ENCODE measurements at regions not wholly inside any gene's neighbourhood (a gene's known extent, or its start where the extent isn't known, plus 50 kb on each side); places are given as distances from the start of the nearest gene placed in this dataset.

GRCh38 chr4:34466411-34466810, 1777.9 kb downstream of the ARAP2 start:
- Histone ChIP-seq H3K4me3 (no peak overlapping the region), H3K27ac (no peak overlapping the region), H3K36me3 (replicated peaks in 1 of 2) (no peaks in the 10 kb centered on the region), H3K4me1 (replicated peaks in 1 of 2) (no peaks in the 10 kb centered on the region), H3K27me3 (no peaks in the 10 kb centered on the region), H3K9me3 (replicated peaks in 1 of 3) (no peaks in the 10 kb centered on the region)
- 19 to 48% (median 40%) methylated on average over 1 of the region's 1 CpG for WGBS, 4 donors
- no peak for TF ChIP-seq CTCF (IDR thresholded peaks at IDR 0.05)
- TF ChIP-seq POLR2A (IDR thresholded peaks at IDR 0.05): no peak
- intact Hi-C loops (cut with DNase I): no loop called here
- no peak for DNase-seq

GRCh38 chr4:34469516-34469915, 1774.8 kb downstream of the ARAP2 start:
- H3K4me3 ChIP-seq: no peak overlapping the region
- no peak for DNase-seq
- H3K9me3 ChIP-seq (replicated peaks in 1 of 3): peaks cover 0 to 3% (median 0%) of the 10 kb centered on the region in 3 donors
- H3K36me3 ChIP-seq (replicated peaks in 1 of 2): no peaks in the 10 kb centered on the region
- H3K27me3 ChIP-seq: no peaks in the 10 kb centered on the region
- no peak overlapping the region for H3K27ac ChIP-seq
- no peak for TF ChIP-seq CTCF (IDR thresholded peaks at IDR 0.05)
- no peaks in the 10 kb centered on the region for H3K4me1 ChIP-seq (replicated peaks in 1 of 2)
- 36 to 44% (median 42%) methylated on average over 2 of the region's 2 CpGs for WGBS, 4 donors
- intact Hi-C loops (cut with DNase I): no loop called here

GRCh38 chr4:34485252-34485651, 1759.1 kb downstream of the ARAP2 start:
- TF ChIP-seq CTCF (IDR thresholded peaks at IDR 0.05) (no peak), POLR2A (IDR thresholded peaks at IDR 0.05) (no peak)
- H3K27ac ChIP-seq: no peak overlapping the region

DNA sequence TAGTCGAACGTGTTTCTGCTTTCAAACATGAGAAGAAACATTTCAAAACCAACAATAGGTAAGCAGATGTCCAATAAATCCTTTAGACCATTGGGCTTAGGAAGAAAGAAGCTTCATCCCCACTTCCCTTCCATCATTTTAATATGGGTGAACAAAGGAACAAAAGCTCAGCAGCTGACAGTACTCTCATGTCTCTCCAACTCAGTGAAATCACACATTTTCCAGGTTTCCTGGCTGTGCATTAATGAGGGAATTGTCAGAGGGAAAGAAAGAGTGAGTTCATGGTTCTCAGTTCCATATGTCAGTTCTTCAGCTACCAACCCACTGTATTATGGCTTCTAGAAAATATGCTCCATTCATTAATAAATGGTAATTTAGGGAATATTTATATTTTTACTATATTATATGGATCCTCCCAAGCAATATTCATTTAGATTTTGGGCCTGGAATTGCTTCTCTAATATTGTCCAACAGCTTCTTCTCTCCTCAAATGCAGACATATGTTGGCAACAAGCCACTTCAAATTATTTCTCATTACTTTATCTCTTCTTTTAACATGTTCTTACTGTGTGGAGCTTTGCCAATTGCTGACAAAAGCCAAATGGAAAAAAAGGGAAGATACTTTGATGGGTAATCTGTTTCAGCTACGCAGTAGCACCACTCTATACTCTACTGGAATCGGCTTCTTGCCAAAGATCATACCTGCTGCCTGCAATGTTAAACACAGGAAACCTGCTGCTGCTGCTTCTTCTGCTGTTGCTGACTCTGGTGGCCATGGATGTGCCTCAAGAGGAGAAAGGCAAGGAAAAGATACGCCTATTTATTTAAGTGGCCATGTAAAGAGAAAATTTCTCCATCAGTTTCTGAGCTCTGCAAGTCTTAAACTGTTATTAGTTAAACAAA, 1757.6 kb downstream of the ARAP2 start:
- TF ChIP-seq CTCF (IDR thresholded peaks at IDR 0.05): no peak
- TF ChIP-seq POLR2A (IDR thresholded peaks at IDR 0.05): no peak
- intact Hi-C loops (cut with DNase I): no loop called here

More at GRCh38 chr4:34485252-34485651, 1759.1 kb downstream of the ARAP2 start:
- no peak overlapping the region for H3K4me3 ChIP-seq
- H3K9me3 ChIP-seq (replicated peaks in 1 of 3): no peaks in the 10 kb centered on the region
- intact Hi-C loops (cut with DNase I): no loop called here
- DNase-seq: no peak
- H3K36me3 ChIP-seq (replicated peaks in 1 of 2): no peaks in the 10 kb centered on the region
- H3K4me1 ChIP-seq (replicated peaks in 1 of 2): no peaks in the 10 kb centered on the region
- no peaks in the 10 kb centered on the region for H3K27me3 ChIP-seq

More for the DNA sequence above, 1757.6 kb downstream of the ARAP2 start:
- no peak overlapping the region for H3K4me3 ChIP-seq
- no peaks in the 10 kb centered on the region for H3K9me3 ChIP-seq (replicated peaks in 1 of 3)
- no peak overlapping the region for H3K27ac ChIP-seq
- WGBS, 4 donors: 67 to 73% (median 69%) methylated on average over 5 of the region's 5 CpGs
- no peak for DNase-seq
- H3K27me3 ChIP-seq: no peaks in the 10 kb centered on the region
- no peaks in the 10 kb centered on the region for H3K4me1 ChIP-seq (replicated peaks in 1 of 2)
- H3K36me3 ChIP-seq (replicated peaks in 1 of 2): no peaks in the 10 kb centered on the region

Measured in adrenal gland (tissue), 9 donors.